LNCaP clone FGC (cell line): ENCODE measurements at regions not wholly inside any gene's neighbourhood (a gene's known extent, or its start where the extent isn't known, plus 50 kb on each side); places are given as distances from the start of the nearest gene placed in this dataset.

Source experiments
- DNase-seq: peaks from one replicate; pipeline ENCODE4 v3.0.0-alpha.2; 2011; ENCODE audit warnings: low read depth
- H3K4me3 ChIP-seq: 2 replicates; pipeline ENCODE4 v1.5.1; 2011; ENCODE audit warnings: mild to moderate bottlenecking, low read depth, low read length, control low read depth
- CTCF ChIP-seq: IDR thresholded peaks from 2 replicates; pipeline ENCODE4 v1.5.1; 2012; ENCODE audit warnings: mild to moderate bottlenecking; ENCODE audit not compliant: control insufficient read depth, insufficient read depth; ENCODE audit errors: extremely low read depth

DNA sequence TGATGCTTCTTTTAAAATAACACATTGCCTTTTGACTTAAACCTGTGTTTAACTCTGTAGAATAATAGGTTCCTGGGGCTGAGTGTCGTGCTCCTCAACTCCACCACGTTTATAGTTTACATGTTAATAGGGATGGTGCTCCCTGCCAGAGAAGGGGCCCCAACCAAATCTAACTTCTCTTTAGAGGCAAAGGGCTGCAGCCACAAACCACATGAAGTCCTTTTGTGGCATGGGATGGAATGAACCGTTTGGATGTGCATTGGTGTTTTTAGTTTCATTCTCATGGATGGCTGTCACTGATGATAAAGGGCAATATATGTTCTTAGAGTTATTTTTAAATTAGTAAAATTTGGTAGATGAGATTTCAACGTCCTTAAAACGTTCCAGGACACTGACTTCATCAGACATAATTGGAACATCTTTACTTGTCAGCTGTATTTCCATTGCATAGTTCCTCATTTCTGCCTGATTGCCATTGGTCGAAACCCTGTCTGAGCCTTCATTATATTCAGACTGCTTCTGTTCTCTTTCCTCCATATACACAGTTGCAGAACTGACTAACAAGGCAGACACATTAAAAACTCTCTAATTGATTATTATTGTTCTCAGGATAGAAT lies 60.4 kb upstream of the HPF1 start:
- no peak for TF ChIP-seq CTCF
- no peak overlapping the region for H3K4me3 ChIP-seq
- no peak for DNase-seq

GRCh38 chr4:169815606-169816005 lies 57.9 kb upstream of the HPF1 start:
- no peak for TF ChIP-seq CTCF
- H3K4me3 ChIP-seq, result no peak overlapping the region
- no peak for DNase-seq

GRCh38 chr4:169811476-169811875 lies 53.7 kb upstream of the HPF1 start:
- H3K4me3 ChIP-seq, result no peak overlapping the region
- no peak for TF ChIP-seq CTCF
- no peak for DNase-seq

- TF ChIP-seq CTCF, result peak; percentile 67
- DNase-seq, result peak; percentile 86
- no peak overlapping the region for H3K4me3 ChIP-seq
Observed at GRCh38 chr4:169810325-169811323, 52.9 kb upstream of the HPF1 start.

DNA sequence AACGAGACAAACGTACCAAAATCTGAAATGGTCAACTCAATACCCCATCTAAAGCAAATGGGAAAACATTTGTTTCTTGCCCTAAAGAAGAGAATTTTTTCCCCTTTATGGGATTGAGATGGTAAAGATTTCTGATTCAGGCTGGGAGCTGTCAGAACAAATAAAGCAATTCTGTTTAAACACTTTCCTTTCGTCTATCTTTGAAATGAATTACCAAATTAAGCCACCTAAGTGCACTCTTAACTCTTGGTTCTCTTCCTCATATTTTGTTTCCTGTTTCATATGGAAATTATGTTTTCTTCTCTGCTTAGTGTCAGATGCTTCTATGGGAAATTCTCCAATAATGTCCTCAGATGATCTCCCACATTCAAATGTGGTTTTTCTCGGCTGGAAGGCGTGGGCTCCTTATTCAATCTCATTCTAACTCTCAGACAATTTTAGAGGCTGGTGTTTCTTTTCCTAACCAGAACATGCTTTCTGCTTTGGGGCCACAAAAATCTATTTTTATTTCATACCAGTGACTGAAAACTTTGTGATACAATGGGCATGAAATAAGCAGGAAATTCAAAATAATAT lies 50.3 kb upstream of the HPF1 start:
- TF ChIP-seq CTCF, result no peak
- no peak for DNase-seq
- H3K4me3 ChIP-seq, result no peak overlapping the region
